AG20443 (cell line): ENCODE measurements at regions not wholly inside any gene's neighbourhood (a gene's known extent, or its start where the extent isn't known, plus 50 kb on each side); places are given as distances from the start of the nearest gene placed in this dataset.

Source experiments
- DNase-seq: peaks from one replicate; pipeline ENCODE4 v3.0.0; 2012; ENCODE audit warnings: low spot score, mixed read lengths

- no peak for DNase-seq
Observed at GRCh38 chr2:60095903-60096302, 457.6 kb downstream of the BCL11A start.

GRCh38 chr2:60095202-60095815, 458.1 kb downstream of the BCL11A start:
- DNase-seq, result no peak

DNA sequence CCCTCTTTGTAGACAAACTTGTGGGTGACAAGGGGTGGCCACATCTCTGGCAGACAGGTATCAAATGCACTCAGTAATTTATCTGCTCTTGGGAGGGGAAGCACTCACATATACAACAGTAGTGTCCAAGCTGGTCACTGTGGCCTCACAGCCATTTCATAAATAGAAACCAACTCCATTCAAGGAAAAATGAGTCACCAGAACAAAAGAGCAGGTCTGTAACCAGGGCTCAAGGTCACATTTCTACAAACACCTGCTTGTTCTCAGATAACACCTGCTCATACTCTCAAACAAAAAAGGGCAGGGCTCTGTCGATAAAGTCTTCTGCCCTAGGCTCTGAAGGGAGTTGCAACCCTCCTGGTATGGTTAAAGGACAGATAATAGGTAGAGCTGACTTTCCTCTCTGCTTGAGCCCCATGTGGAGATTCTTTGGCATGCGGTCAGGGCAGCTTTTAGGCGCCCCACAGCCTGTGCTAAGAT, 459.0 kb downstream of the BCL11A start:
- DNase-seq, result no peak

- no peak for DNase-seq
Observed at GRCh38 chr2:60092781-60093180, 460.7 kb downstream of the BCL11A start.

GRCh38 chr2:60091894-60092293, 461.6 kb downstream of the BCL11A start:
- DNase-seq, result no peak

- no peak for DNase-seq
Observed at GRCh38 chr2:60091266-60091665, 462.2 kb downstream of the BCL11A start.

- no peak for DNase-seq
Observed at GRCh38 chr2:60079562-60079961, 473.9 kb downstream of the BCL11A start.

- DNase-seq, result no peak
Observed at GRCh38 chr2:60075048-60075447, 478.4 kb downstream of the BCL11A start.

DNA sequence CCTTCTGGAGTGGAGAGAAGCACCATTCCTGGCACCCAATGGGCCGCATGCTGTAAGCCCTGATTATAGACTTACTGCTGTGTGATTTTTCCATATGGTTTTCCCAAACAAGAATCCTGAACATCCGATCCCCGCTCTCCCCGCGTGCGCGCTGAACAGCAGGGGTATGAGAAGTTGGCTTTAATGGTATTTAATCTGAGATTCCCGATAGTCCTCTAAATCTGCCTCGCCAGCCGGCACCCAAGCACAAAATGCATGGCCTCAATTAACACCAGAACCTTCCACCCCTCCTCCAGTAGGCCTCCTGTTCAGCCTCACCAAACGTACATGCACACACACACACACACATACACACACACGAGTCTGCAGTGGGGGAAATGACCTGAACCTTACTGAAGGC, 480.3 kb downstream of the BCL11A start:
- no peak for DNase-seq

DNA sequence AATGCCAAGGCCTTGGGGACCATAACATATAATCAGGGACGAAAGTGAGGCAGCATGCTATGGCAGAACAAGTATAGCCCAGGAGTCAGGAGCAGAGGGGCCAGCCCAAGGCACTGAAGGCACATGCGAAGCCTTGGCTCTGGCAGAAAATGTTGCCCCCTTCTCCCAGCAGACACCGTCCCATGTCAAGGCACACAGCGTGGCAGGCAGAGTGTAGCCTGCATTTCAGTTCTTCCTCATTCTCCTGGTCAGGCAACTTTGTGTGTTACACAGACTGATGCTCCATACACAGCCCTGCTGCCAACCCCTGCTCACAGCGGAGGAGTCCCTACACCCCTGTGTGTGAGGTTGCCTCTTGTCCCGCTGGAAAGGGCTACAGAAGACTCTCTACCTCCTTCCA, 480.8 kb downstream of the BCL11A start:
- no peak for DNase-seq

- no peak for DNase-seq
Observed at GRCh38 chr2:60071490-60071831, 482.0 kb downstream of the BCL11A start.

- DNase-seq, result no peak
Observed at GRCh38 chr2:60070736-60071489, 482.5 kb downstream of the BCL11A start.

- no peak for DNase-seq
Observed at GRCh38 chr2:60070196-60070595, 483.3 kb downstream of the BCL11A start.

- no peak for DNase-seq
Observed at GRCh38 chr2:60068755-60069154, 484.7 kb downstream of the BCL11A start.

DNA sequence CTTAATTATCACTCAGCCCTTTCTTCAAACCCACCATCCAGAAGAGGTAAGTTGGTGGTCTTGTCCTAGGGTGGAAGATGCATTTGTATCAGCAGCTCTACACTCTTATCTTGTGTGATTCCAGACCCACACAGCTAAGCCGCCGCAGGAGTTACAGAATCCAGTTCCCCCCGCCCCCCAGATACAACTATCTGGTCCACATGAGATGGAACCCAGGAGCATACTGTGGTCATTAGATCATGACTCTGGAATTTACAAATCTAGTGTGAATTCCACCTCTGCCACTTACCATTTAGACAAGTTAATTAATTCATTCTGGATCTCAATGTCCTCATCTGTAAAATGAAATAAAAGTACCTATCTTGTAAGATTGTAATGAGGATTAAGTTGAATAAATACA, 486.4 kb downstream of the BCL11A start:
- no peak for DNase-seq

- DNase-seq, result no peak
Observed at GRCh38 chr2:60066096-60066839, 487.2 kb downstream of the BCL11A start.

DNA sequence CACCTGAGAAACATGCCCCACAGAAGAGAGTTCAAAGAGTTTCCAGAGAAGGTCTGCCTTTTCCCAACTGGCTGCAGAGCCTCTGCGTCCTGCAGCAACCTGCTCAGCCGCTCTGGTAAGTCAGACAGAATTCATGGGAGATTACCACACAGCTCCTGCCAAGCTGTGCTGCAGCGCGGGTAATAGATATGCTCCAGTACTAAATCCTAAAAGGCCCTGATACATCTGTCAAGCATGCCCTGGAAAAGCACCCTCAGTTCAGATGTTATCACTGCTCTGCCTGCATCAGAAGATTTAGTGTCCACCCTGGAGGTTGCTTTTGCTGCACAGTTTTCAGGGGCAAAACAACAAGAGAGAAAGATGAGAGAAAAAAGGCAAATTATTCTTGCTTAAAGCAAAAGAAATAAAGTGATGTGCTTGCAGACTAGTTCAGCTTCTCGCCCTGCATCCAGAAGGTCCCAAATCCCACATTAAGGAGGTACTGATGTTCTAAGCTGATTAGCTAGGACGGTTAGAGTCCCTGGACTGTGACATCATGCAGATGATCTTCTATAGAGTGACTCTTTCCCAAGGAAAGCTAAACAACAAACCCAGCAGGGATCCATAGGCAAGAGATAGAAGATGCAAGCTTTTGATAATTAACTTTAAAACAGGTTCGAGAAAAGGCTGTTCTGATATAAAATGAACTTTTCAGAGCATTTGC, 488.6 kb downstream of the BCL11A start:
- DNase-seq, result no peak

DNA sequence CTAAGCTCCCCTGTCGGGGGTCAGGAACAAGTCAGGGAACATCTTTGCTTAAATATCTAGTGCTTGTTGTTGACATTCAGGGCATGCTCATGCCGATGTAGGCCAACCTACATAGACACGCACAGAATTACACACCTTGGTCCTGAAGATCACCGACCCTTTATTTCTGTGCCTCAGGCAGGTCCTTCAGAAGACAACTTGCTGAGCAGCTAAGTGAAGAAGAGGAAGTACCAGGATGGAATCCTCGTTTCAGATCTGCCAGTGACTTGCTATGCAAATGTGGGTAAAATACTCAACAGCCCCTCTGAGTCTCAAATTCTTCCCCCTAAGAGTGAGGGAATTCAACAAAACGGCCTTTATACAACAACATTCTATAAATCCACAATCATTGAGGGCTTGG, 494.7 kb downstream of the BCL11A start:
- no peak for DNase-seq

GRCh38 chr2:60054571-60055340, 498.7 kb downstream of the BCL11A start:
- DNase-seq, result no peak

- DNase-seq, result no peak
Observed at GRCh38 chr2:60053791-60054190, 499.7 kb downstream of the BCL11A start.

DNA sequence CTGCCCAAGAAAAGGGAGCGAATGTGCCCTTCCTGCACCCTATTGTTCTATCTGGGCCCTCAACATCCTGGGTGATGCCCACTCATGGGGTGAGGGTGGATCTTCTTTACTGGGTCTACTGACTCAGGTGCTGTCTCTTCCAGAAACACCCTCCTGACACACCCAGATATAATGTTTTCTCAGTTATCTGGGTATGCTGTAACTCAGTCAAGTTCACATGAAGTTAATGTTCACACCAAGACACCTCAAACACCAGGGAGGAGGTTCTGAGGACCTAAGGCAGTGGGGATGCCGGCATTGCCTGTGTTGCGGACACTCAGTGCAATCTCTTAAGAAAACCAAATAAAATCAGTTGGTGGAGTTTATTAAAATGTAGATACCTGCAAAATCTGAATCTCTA, 500.9 kb downstream of the BCL11A start:
- DNase-seq, result no peak

GRCh38 chr2:60051991-60052390, 501.5 kb downstream of the BCL11A start:
- no peak for DNase-seq
